ENCODE measurements at regions not wholly inside any gene's neighbourhood (a gene's known extent, or its start where the extent isn't known, plus 50 kb on each side); places are given as distances from the start of the nearest gene placed in this dataset.
"Not testable (repeated sequence)": the region's sequence is repeated elsewhere in the genome, so short reads cannot be mapped to it uniquely, and the experiment has no call there.

- TF ChIP-seq, protein P1, sequence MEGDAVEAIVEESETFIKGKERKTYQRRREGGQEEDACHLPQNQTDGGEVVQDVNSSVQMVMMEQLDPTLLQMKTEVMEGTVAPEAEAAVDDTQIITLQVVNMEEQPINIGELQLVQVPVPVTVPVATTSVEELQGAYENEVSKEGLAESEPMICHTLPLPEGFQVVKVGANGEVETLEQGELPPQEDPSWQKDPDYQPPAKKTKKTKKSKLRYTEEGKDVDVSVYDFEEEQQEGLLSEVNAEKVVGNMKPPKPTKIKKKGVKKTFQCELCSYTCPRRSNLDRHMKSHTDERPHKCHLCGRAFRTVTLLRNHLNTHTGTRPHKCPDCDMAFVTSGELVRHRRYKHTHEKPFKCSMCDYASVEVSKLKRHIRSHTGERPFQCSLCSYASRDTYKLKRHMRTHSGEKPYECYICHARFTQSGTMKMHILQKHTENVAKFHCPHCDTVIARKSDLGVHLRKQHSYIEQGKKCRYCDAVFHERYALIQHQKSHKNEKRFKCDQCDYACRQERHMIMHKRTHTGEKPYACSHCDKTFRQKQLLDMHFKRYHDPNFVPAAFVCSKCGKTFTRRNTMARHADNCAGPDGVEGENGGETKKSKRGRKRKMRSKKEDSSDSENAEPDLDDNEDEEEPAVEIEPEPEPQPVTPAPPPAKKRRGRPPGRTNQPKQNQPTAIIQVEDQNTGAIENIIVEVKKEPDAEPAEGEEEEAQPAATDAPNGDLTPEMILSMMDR (IDR thresholded peaks at IDR 0.05; ENCODE audit: low read depth, low read length) = not testable (repeated sequence)
- TF ChIP-seq POLR2A (IDR thresholded peaks at IDR 0.05; ENCODE audit: extremely low read depth, insufficient read length); MYC (IDR thresholded peaks at IDR 0.05; ENCODE audit: low read depth, low read length): not testable (repeated sequence)
Measured at GRCh38 chr14:106468869-106469268, 942.5 kb downstream of the TMEM121 start.

Measured in NB4 (cell line).